K562 (cell line): ENCODE measurements at regions not wholly inside any gene's neighbourhood (a gene's known extent, or its start where the extent isn't known, plus 50 kb on each side); places are given as distances from the start of the nearest gene placed in this dataset.

Experiments
- ATAC-seq: fragments of 200-7000 bp; cut with Tn5 transposase; 3 replicates; pipeline ENCODE4 v1.9.1; 2020; ENCODE audit warnings: moderate library complexity
- BruUV-seq: library from RNA; stranded (reverse); fragments of 400-500 nt; replicated peaks from 2 replicates; lab custom pipeline; 2021; lab: Mats Ljungman, UMichigan
- CTCF ChIA-PET: fragments of 300-600 bp; formaldehyde crosslinking; extraction: SDS; loops from one replicate; lab custom pipeline; 2021; ENCODE audit warnings: low intra/inter-chr PET ratio; lab: Yijun Ruan, JAX
- POLR2A ChIA-PET: fragments of 300-600, 350-650 bp; sonication (Branson Sonifier 250); formaldehyde crosslinking; extraction: SDS; loops from one replicate; lab custom pipeline; 2021; ENCODE audit warnings: antibody characterized with exemption, inconsistent platforms; lab: Yijun Ruan, JAX
- DNase-seq, 4 experiments: peaks; one replicate each; pipeline versions ENCODE4 v3.0.0 to v3.0.0-alpha.2; 2011 to 2018; ENCODE audit warnings: low spot score in 3 of 4, mixed read lengths in 3 of 4; ENCODE audit errors: extremely low read depth in 1 of 4
- FAIRE-seq: peaks from 2 replicates; lab custom pipeline; 2011; peaks lifted over from hg19 to GRCh38; lab: Jason Lieb, UNC
- H2AFZ ChIP-seq: 2 replicates; pipeline ENCODE4 v1.6.0; 2011; ENCODE audit warnings: low read depth, low read length, control low read depth, inconsistent platforms
- H3K27ac ChIP-seq: fragments of 200-600 bp; 3 replicates; pipeline ENCODE4 v1.8.0; 2011; ENCODE audit warnings: low read depth, mild to moderate bottlenecking, control low read depth, inconsistent platforms, low read length, moderate library complexity, mixed read lengths; ENCODE audit errors: extremely low read depth
- H3K27me3 ChIP-seq, 2 experiments: fragments of 300-600 bp in 1 of 2; 2 replicates in 1 of 2; 3 replicates in 1 of 2; pipeline versions ENCODE4 v1.6.0 to v1.8.0; 2011; ENCODE audit warnings: inconsistent platforms in 2 of 2, low read length in 2 of 2, mild to moderate bottlenecking in 1 of 2, mixed read lengths in 1 of 2, moderate library complexity in 1 of 2; ENCODE audit not compliant: control insufficient read depth in 2 of 2, insufficient read depth in 2 of 2
- H3K36me3 ChIP-seq: fragments of 300-600 bp; 3 replicates; pipeline ENCODE4 v1.8.0; 2011; ENCODE audit warnings: mild to moderate bottlenecking, low read length, inconsistent platforms; ENCODE audit not compliant: control insufficient read depth, insufficient read depth
- H3K4me1 ChIP-seq, 2 experiments: fragments of 200-600 bp in 1 of 2; replicated peaks in 1 of 2; 2 replicates in 1 of 2; 3 replicates in 1 of 2; pipeline versions ENCODE4 v1.5.1 to v1.8.0; 2011; ENCODE audit warnings: inconsistent platforms in 2 of 2, low read length in 2 of 2, mild to moderate bottlenecking in 1 of 2, mixed read lengths in 1 of 2, moderate library complexity in 1 of 2; ENCODE audit not compliant: control insufficient read depth in 2 of 2, insufficient read depth in 2 of 2
- H3K4me2 ChIP-seq: 2 replicates; pipeline ENCODE4 v1.6.1; 2011; ENCODE audit warnings: low read length, control low read depth, inconsistent platforms, mixed read lengths; ENCODE audit not compliant: insufficient read depth
- H3K4me3 ChIP-seq: fragments of 200-600 bp; sonication (generic), shearing (Covaris generic); 2 replicates; pipeline ENCODE4 v1.5.1; 2016; ENCODE audit warnings: control low read depth, inconsistent platforms
- H3K79me2 ChIP-seq: fragments of 200-600 bp; 3 replicates; pipeline ENCODE4 v1.8.0; 2011; ENCODE audit warnings: low read length, inconsistent platforms; ENCODE audit not compliant: control insufficient read depth, insufficient read depth
- H3K9ac ChIP-seq, 2 experiments: 2 replicates each; pipeline versions ENCODE4 v1.6.0 to v1.6.1; 2011; ENCODE audit warnings: low read depth in 2 of 2, low read length in 2 of 2, control low read depth in 1 of 2, inconsistent platforms in 1 of 2, mild to moderate bottlenecking in 1 of 2, mixed read lengths in 1 of 2; ENCODE audit not compliant: insufficient read depth in 1 of 2
- H3K9me1 ChIP-seq: one replicate; pipeline ENCODE4 v1.6.0; 2011; ENCODE audit warnings: inconsistent platforms, mild to moderate bottlenecking, low read length, moderate library complexity; ENCODE audit not compliant: control insufficient read depth, insufficient read depth
- H3K9me3 ChIP-seq: replicated peaks from 2 replicates; pipeline ENCODE4 v1.5.1; 2011; ENCODE audit warnings: low read depth, low read length, inconsistent platforms; ENCODE audit not compliant: control insufficient read depth, insufficient read depth
- H4K20me1 ChIP-seq: replicated peaks from 2 replicates; pipeline ENCODE4 v1.6.1; 2011; ENCODE audit warnings: low read length, inconsistent platforms, mixed read lengths; ENCODE audit not compliant: control insufficient read depth, insufficient read depth
- ATF1 ChIP-seq, 2 experiments: fragments of 450-650 bp in 1 of 2; IDR thresholded peaks; 2 replicates each; pipeline ENCODE4 v1.6.1; 2016; ENCODE audit warnings: missing compliant biosample characterization in 1 of 2, missing genetic modification characterization in 1 of 2
- CREM ChIP-seq: IDR thresholded peaks from 2 replicates; pipeline ENCODE4 v1.6.1; 2014; ENCODE audit warnings: antibody characterized with exemption, low read depth
- GTF2A2 ChIP-seq: IDR thresholded peaks from 2 replicates; pipeline ENCODE4 v1.6.1; 2016; ENCODE audit warnings: mild to moderate bottlenecking, missing genetic modification characterization, missing compliant biosample characterization
- SRF ChIP-seq, 2 experiments: fragments of 250-450, 450-650 bp in 1 of 2; sonication (Bioruptor Pico) in 1 of 2; sonication (generic) in 1 of 2; formaldehyde crosslinking; IDR thresholded peaks; 2 replicates each; pipeline versions ENCODE4 v1.5.0 to v1.5.1; 2020 to 2022; ENCODE audit warnings: mild to moderate bottlenecking in 1 of 2, missing genetic modification reagents in 1 of 2
- ZNF174 ChIP-seq: fragments of 250-450 bp; sonication (Bioruptor Pico); IDR thresholded peaks from 2 replicates; pipeline ENCODE4 v1.4.0; 2020; ENCODE audit warnings: mild to moderate bottlenecking
- whole genome bisulfite sequencing: fragments of 100-300 bp; shearing (Covaris generic); methylation state at CpG from one replicate; pipeline ENCODE4 v1.1.6; 2016; ENCODE audit warnings: low coverage, mixed read lengths; ENCODE audit not compliant: insufficient coverage; ENCODE audit errors: missing lambda C conversion rate; 5-methylcytosine and 5-hydroxymethylcytosine counted together
- in situ Hi-C: fragments of 300-500 bp; cut with MboI; formaldehyde crosslinking; loops from 4 replicates; pipeline ENCODE4 v1.15.0; 2018; ENCODE audit warnings: inconsistent platforms, mixed read lengths
- intact Hi-C: fragments of 100-400 bp; cut with micrococcal nuclease; formaldehyde crosslinking; loops from 2 replicates; pipeline ENCODE4 v1.14.2; 2022
- TF ChIP-seq, protein P1 (sequence below): fragments of 250-450 bp; sonication (Bioruptor Pico); IDR thresholded peaks from 2 replicates; pipeline ENCODE4 v1.4.0; 2020; ENCODE audit warnings: mild to moderate bottlenecking, moderate library complexity
- TF ChIP-seq, protein P2 (sequence below): fragments of 200-800 bp; sonication (Bioruptor generic); IDR thresholded peaks from 2 replicates; pipeline ENCODE4 v1.6.1; 2017; ENCODE audit warnings: missing genetic modification characterization, missing compliant biosample characterization
- TF ChIP-seq, protein P3 (sequence below): fragments of 250-450 bp; sonication (Bioruptor Pico); IDR thresholded peaks from 2 replicates; pipeline ENCODE4 v1.8.0; 2022; ENCODE audit warnings: moderate library complexity, mild to moderate bottlenecking, inconsistent platforms

DNA sequence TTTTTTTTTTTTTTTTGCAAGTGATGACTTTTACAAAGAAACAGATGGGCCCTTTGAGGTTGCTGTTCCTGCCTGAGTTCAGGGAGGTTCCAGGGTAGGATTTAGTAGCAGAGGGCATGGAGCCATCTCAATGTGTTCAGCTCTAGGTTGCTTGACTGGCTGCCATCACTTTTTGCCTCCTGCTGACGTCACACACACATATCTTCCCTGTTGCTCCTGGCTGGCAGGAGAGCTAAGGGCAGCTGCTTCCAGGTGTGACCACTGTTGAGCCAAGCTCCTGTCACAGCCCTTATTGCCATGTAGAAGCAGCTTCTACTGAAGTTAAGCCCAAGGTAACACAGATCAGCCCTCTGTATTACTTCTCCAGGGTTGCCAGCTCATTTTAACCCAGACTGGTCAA lies 394.2 kb upstream of the SPRED2 start:
- Histone ChIP-seq H4K20me1 (no peaks in the 10 kb centered on the region), H3K36me3 (no peaks in the 10 kb centered on the region), H3K9ac (peak overlapping the region in 1 of 2 experiments; percentile 62; a peak in 1 of 4 replicates), H3K27me3 (no peaks in the 10 kb centered on the region), H3K79me2 (no peaks in the 10 kb centered on the region), H3K9me3 (peaks cover 9% of the 10 kb centered on the region), H3K9me1 (no peaks in the 10 kb centered on the region), H2AFZ (no peak overlapping the region; the same call in 1 of the 2 replicates), H3K4me1 (peaks cover 0 to under 1% of the 10 kb centered on the region in 2 experiments; a peak in 4 of 5 replicates), H3K4me2 (no peak overlapping the region), H3K27ac (no peak overlapping the region), H3K4me3 (no peak overlapping the region)
- POLR2A ChIA-PET, result interaction anchor here (1.0 kb wide), 1 partner anchor 9 kb away, joined by 4 read pairs; no protein-coding TSS in a partner anchor
- CTCF ChIA-PET, result no interaction called here
- TF ChIP-seq CREM, result peak; percentile 48
- no peak for TF ChIP-seq ZNF174
- TF ChIP-seq, protein P1, sequence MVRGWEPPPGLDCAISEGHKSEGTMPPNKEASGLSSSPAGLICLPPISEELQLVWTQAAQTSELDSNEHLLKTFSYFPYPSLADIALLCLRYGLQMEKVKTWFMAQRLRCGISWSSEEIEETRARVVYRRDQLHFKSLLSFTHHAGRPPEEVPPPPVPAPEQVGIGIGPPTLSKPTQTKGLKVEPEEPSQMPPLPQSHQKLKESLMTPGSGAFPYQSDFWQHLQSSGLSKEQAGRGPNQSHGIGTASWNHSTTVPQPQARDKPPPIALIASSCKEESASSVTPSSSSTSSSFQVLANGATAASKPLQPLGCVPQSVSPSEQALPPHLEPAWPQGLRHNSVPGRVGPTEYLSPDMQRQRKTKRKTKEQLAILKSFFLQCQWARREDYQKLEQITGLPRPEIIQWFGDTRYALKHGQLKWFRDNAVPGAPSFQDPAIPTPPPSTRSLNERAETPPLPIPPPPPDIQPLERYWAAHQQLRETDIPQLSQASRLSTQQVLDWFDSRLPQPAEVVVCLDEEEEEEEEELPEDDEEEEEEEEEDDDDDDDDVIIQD (CRISPR knock-in tag), result no peak
- no peak for TF ChIP-seq ATF1 (CRISPR knock-in tag; IDR thresholded peaks at IDR 0.05)
- TF ChIP-seq ATF1 (tag; IDR thresholded peaks at IDR 0.05), result 0 out of 2 replicates have a peak, but pooled peaks have one; percentile 32
- BruUV-seq, result no TSS peak
- 47% methylated on average over 1 of the region's 1 CpG for WGBS
- FAIRE-seq (no peak), ATAC-seq (no peak), DNase-seq (no peak)
- in situ Hi-C loops (no loop called here), intact Hi-C loops (no loop called here)

DNA sequence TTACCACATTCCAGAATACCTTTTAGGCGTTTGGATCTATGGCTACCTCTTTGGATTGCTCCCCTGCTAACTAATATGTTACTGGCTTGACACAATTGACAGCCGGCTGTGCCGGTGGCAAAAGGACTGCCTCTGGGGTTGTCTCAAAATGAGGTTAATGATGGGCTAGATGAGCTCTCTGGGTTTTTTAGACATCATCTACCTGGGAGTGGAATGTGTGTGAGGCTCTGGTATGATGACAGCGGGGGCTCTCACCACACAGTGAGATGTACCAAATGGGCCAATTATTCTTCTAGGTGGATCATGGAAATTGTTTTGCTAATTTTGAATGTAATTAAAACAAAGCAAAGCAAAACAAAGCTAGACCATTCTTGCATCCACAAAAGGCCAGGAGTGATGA lies 391.1 kb upstream of the SPRED2 start:
- Histone ChIP-seq H4K20me1 (no peaks in the 10 kb centered on the region), H3K27me3 (no peaks in the 10 kb centered on the region), H2AFZ (no peak overlapping the region; the same call in 1 of the 2 replicates), H3K79me2 (peaks cover 4% of the 10 kb centered on the region), H3K4me3 (no peak overlapping the region), H3K27ac (no peak overlapping the region), H3K4me2 (no peak overlapping the region), H3K9ac (no peak overlapping the region), H3K36me3 (no peaks in the 10 kb centered on the region), H3K9me1 (no peaks in the 10 kb centered on the region), H3K4me1 (peaks cover 9 to 29% of the 10 kb centered on the region in 2 experiments), H3K9me3 (peaks cover 9% of the 10 kb centered on the region)
- ChIA-PET POLR2A (no interaction called here), CTCF (no interaction called here)
- no peak for DNase-seq
- no peak for ATAC-seq
- WGBS, result 87% methylated on average over 4 of the region's 4 CpGs
- FAIRE-seq, result no peak
- no TSS peak for BruUV-seq
- in situ Hi-C loops (no loop called here), intact Hi-C loops (no loop called here)
- TF ChIP-seq, protein P2, sequence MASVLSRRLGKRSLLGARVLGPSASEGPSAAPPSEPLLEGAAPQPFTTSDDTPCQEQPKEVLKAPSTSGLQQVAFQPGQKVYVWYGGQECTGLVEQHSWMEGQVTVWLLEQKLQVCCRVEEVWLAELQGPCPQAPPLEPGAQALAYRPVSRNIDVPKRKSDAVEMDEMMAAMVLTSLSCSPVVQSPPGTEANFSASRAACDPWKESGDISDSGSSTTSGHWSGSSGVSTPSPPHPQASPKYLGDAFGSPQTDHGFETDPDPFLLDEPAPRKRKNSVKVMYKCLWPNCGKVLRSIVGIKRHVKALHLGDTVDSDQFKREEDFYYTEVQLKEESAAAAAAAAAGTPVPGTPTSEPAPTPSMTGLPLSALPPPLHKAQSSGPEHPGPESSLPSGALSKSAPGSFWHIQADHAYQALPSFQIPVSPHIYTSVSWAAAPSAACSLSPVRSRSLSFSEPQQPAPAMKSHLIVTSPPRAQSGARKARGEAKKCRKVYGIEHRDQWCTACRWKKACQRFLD (CRISPR knock-in tag), result no peak
- TF ChIP-seq, protein P3, sequence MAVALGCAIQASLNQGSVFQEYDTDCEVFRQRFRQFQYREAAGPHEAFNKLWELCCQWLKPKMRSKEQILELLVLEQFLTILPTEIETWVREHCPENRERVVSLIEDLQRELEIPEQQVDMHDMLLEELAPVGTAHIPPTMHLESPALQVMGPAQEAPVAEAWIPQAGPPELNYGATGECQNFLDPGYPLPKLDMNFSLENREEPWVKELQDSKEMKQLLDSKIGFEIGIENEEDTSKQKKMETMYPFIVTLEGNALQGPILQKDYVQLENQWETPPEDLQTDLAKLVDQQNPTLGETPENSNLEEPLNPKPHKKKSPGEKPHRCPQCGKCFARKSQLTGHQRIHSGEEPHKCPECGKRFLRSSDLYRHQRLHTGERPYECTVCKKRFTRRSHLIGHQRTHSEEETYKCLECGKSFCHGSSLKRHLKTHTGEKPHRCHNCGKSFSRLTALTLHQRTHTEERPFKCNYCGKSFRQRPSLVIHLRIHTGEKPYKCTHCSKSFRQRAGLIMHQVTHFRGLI (CRISPR knock-in tag), result no peak
- TF ChIP-seq GTF2A2 (tag) (no peak), SRF (CRISPR knock-in tag; IDR thresholded peaks at IDR 0.05) (no peak)
